ENCODE measurements at regions not wholly inside any gene's neighbourhood (a gene's known extent, or its start where the extent isn't known, plus 50 kb on each side); places are given as distances from the start of the nearest gene placed in this dataset.
"Not testable (repeated sequence)": the region's sequence is repeated elsewhere in the genome, so short reads cannot be mapped to it uniquely, and the experiment has no call there.

GRCh38 chr2:10228611-10229365 is 73.9 kb upstream of the HPCAL1 start:
- peaks cover 4% of the 10 kb centered on the region for H3K9me3 Mint-ChIP-seq
- peaks cover 12% of the 10 kb centered on the region for H3K4me1 Mint-ChIP-seq
- H3K27me3 Mint-ChIP-seq = no peaks in the 10 kb centered on the region
- no peaks in the 10 kb centered on the region for H3K36me3 Mint-ChIP-seq
- no peak overlapping the region for H3K27ac Mint-ChIP-seq
- H3K4me3 Mint-ChIP-seq = no peak overlapping the region

DNA sequence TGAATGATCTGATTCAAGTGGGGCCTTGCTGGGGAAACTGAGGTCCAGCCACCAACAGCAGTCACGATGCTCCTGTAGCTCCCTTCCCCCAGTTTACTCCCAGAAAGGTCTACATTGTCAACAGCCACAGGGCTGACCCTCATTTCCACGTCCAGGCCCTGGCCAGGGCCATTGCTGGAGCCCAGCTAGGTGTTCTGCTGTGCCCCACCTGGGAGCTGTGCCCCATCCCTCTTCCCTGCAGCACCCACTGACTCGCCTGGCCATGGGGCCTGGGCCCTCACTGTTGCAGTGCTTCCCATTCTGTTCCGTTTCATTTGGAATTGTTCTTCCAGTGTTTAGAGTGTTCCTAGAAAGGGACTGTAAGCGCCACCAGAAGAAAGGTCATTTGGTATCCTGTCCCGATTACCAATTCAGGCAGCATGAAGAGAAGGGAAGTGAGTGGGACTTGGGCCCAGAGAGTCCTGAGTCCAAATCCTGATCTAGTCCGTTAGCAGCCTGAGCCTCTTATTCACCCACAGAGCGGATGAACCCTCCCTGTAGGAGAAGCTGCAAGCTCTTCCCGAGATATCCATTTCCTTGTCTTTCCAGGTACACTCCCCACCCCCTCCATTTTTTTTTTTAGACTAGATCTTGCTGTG is 73.1 kb upstream of the HPCAL1 start:
- H3K4me1 Mint-ChIP-seq = peaks cover 12% of the 10 kb centered on the region

GRCh38 chr2:10230499-10230898 is 72.2 kb upstream of the HPCAL1 start:
- H3K9me3 Mint-ChIP-seq = peaks cover 4% of the 10 kb centered on the region
- H3K36me3 Mint-ChIP-seq = no peaks in the 10 kb centered on the region
- H3K4me1 Mint-ChIP-seq = peaks cover 12% of the 10 kb centered on the region
- H3K4me3 Mint-ChIP-seq = no peak overlapping the region
- H3K27me3 Mint-ChIP-seq = no peaks in the 10 kb centered on the region
- no peak overlapping the region for H3K27ac Mint-ChIP-seq

More for the DNA sequence above, 73.1 kb upstream of the HPCAL1 start:
- Mint-ChIP-seq H3K36me3 (no peaks in the 10 kb centered on the region), H3K4me3 (no peak overlapping the region), H3K27me3 (no peaks in the 10 kb centered on the region), H3K9me3 (peaks cover 4% of the 10 kb centered on the region), H3K27ac (peak overlapping the region; percentile 27)

DNA sequence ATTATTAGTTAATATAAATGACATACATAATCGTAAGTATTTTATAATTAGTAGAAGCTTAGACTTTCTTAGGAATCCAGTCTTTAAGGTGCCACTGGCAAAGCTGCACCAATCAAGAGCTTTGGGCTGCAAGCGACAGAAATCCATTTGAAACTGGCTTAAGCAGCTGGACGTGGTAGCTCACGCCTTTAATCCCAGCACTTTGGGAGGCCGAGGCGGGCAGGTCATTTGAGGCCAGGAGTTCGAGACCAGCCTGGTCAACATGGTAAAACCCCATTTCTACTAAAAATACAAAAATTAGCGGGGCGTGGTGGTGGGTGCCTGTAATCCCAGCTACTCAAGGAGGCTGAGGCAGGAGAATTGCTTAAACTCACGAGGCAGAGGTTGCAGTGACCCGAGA is 71.8 kb upstream of the HPCAL1 start:
- not testable (repeated sequence) for H3K36me3 Mint-ChIP-seq, H3K9me3 Mint-ChIP-seq, H3K27ac Mint-ChIP-seq, H3K27me3 Mint-ChIP-seq, H3K4me3 Mint-ChIP-seq
- H3K4me1 Mint-ChIP-seq = peaks cover 12% of the 10 kb centered on the region

DNA sequence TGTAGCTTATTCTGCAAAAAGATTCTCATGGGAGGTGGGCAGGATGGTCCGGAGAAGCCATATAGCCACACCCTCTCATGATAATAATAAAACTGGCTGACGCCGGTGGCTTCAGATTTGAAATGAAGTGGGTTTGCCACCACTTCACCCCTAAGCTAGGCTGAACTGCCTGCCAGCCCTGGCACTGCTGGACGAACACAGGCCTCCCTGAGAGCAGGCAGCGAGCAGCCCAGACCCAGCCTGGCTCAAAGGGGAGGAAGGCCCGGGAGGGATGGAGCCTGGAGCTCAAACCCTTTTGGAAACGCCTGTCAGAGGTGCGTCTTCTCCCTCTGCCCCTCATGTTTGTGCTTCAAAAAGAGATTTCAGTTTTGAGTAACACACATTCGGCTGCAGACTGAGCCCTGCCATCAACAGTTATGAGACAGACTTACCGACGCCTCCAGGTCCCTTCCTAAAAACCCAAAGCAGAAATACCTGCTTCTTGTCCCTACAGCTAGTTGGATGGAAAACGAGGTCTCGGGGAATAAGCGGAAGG is 71.1 kb upstream of the HPCAL1 start:
- H3K27me3 Mint-ChIP-seq = no peaks in the 10 kb centered on the region
- H3K4me1 Mint-ChIP-seq = peaks cover 12% of the 10 kb centered on the region
- peaks cover 4% of the 10 kb centered on the region for H3K9me3 Mint-ChIP-seq
- no peak overlapping the region for H3K4me3 Mint-ChIP-seq
- H3K27ac Mint-ChIP-seq = no peak overlapping the region
- no peaks in the 10 kb centered on the region for H3K36me3 Mint-ChIP-seq

- no peak overlapping the region for H3K27ac Mint-ChIP-seq
- H3K4me1 Mint-ChIP-seq = peaks cover 12% of the 10 kb centered on the region
These were observed 70.4 kb upstream of the HPCAL1 start for GRCh38 chr2:10232096-10232815.

GRCh38 chr2:10233131-10234012 is 69.3 kb upstream of the HPCAL1 start:
- Mint-ChIP-seq H3K27me3 (no peaks in the 10 kb centered on the region), H3K36me3 (no peaks in the 10 kb centered on the region), H3K4me3 (no peak overlapping the region), H3K27ac (peak overlapping the region; percentile 11), H3K4me1 (peaks cover 12% of the 10 kb centered on the region), H3K9me3 (peaks cover 4% of the 10 kb centered on the region)

More at GRCh38 chr2:10232096-10232815, 70.4 kb upstream of the HPCAL1 start:
- Mint-ChIP-seq H3K27me3 (no peaks in the 10 kb centered on the region), H3K4me3 (no peak overlapping the region), H3K36me3 (no peaks in the 10 kb centered on the region), H3K9me3 (peaks cover 4% of the 10 kb centered on the region)

DNA sequence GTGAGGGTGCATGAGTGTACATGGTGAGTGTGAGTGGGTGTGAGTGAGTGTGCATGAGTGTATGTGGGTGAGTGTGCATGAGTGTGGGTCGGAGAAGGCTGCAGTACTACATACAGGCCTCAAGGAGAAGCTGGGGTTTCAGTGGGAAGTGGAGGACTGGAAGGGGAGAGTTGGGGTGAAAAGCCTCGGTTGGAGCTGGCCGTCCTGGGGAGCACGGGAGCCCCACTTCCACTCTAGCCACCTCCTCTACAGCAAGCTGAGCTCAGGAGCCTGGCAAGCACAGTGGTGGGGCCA is 68.7 kb upstream of the HPCAL1 start:
- Mint-ChIP-seq H3K4me1 (peaks cover 12% of the 10 kb centered on the region), H3K36me3 (no peaks in the 10 kb centered on the region), H3K27me3 (no peaks in the 10 kb centered on the region), H3K9me3 (peaks cover 4% of the 10 kb centered on the region), H3K4me3 (no peak overlapping the region), H3K27ac (no peak overlapping the region)

DNA sequence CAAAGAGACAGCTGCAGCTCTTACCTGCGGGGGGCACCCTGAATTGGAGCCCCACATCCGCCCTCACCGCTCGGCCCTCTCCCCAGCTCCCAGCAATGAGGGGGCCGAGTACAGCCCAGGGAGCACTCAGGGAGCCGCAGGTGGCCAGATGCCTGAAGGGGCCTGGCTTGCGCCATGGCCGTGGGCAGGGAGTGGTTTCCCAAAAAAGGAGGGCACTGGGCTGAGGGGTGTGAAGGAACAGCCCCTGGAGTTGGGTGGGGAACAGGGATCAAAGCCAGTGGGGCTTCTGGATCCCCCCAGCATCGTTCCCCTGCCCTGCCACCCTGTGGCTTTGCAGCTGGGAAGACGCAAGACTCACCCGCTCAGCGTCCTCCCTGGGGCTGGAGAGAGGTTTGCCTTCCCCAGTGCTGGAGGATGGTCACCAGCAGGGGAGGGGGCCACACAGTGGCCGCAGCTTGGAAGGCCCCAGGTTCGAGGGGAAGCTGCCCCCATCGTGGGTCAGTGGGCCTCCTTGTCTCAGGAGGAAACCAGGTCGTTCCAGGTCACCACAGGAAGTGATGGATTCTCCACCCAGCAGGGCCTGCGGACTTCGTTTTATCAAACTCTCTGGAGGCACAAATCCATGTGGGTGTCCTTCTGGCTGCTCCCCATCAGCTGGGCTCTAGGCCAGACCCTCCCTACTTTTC is 68.2 kb upstream of the HPCAL1 start:
- Mint-ChIP-seq H3K9me3 (peaks cover 4% of the 10 kb centered on the region), H3K27me3 (no peaks in the 10 kb centered on the region), H3K27ac (no peak overlapping the region), H3K4me3 (no peak overlapping the region), H3K36me3 (no peaks in the 10 kb centered on the region), H3K4me1 (peaks cover 12% of the 10 kb centered on the region)

DNA sequence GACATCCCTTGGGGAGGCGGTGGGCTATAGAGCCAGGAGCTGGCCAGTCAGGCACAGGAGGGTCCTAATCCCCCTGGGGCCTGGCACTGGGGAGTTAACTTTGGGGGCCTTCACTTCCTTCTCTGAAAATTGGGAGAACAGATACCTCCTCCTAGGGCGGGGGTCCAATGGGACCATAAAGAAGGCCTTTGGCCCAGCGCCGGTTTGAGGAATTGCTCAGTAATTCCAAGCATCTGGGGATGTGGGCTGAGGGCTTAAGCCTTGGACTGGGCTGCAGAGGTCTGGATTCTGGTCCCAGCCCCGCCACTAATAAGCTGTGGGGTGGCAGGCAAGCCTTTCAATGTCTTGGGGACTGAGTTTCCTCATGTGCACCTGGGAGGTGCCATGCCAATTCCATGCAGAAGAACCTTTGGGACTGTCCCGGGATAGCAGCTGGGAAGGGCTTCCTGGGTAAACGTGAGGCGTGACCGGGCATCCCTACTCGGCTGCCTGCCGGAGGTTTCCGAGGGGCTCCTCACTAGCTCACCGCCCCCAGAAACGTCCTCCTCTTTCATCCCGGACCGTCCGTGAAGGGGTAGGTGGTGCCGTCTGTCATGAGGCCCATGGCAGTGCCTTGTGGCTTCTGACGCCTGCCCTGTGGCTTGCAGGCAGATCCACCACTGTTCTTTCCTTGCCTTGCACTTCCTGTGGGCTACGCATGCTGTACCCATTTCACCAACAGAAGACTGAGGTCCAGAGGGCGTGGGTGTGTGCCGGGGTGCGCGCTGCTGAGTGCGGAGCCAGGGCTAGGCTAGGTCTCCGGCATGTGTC is 67.4 kb upstream of the HPCAL1 start:
- H3K27ac Mint-ChIP-seq = no peak overlapping the region

GRCh38 chr2:10235909-10236550 is 66.7 kb upstream of the HPCAL1 start:
- Mint-ChIP-seq H3K4me3 (no peak overlapping the region), H3K9me3 (peaks cover 4% of the 10 kb centered on the region), H3K27ac (no peak overlapping the region), H3K27me3 (no peaks in the 10 kb centered on the region), H3K36me3 (no peaks in the 10 kb centered on the region), H3K4me1 (peaks cover 12% of the 10 kb centered on the region)

More for the DNA sequence above, 67.4 kb upstream of the HPCAL1 start:
- peaks cover 12% of the 10 kb centered on the region for H3K4me1 Mint-ChIP-seq
- H3K9me3 Mint-ChIP-seq = peaks cover 4% of the 10 kb centered on the region
- H3K4me3 Mint-ChIP-seq = no peak overlapping the region
- no peaks in the 10 kb centered on the region for H3K36me3 Mint-ChIP-seq
- H3K27me3 Mint-ChIP-seq = no peaks in the 10 kb centered on the region

DNA sequence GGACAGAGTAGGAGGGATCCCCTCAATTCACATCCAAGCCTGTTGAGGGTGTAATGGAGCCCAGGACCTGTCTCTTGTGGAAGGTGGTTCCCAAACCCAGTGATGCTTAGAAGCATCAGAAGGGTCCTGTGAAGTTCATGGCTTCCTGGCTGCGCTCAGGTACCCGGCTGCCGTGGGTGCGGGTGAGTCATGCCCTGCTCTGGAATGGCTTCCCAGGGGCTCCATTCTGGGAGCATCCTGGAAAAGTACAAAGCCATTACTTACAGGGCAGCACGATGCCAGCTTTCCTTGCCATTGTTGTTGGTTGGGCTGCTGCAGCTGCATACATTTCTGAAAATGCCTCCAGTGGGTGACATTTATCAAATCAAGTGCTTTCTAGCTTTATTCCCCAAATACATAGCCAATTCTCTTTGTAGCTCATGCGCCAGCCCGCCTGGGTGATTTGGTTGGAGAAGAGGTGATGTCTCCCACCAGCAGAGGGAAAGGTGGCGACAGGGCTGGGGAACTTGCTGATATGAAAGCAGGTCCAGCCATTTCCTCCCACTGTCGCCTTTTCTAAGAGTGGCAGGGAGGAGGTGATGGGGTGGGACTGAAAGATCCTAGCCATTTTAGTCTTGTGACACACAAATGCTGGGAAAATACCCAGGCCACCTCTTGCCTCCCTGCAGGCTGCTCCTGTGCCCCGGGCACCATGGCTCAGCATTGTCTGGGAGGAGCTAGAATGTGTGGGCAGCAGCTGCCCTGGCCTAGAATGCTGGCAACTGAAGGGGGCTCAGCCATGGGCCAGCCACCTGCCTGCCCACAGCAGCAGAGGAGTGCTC is 65.9 kb upstream of the HPCAL1 start:
- Mint-ChIP-seq H3K36me3 (no peaks in the 10 kb centered on the region), H3K4me1 (peaks cover 12% of the 10 kb centered on the region)

More for the DNA sequence above, 65.9 kb upstream of the HPCAL1 start:
- no peak overlapping the region for H3K27ac Mint-ChIP-seq
- H3K27me3 Mint-ChIP-seq = no peaks in the 10 kb centered on the region
- H3K9me3 Mint-ChIP-seq = peaks cover 4% of the 10 kb centered on the region
- no peak overlapping the region for H3K4me3 Mint-ChIP-seq
